Activated naive CD8-positive, alpha-beta T cell treated with anti-CD3 and anti-CD28 coated beads for 36 hours (primary cell): ENCODE measurements at regions not wholly inside any gene's neighbourhood (a gene's known extent, or its start where the extent isn't known, plus 50 kb on each side); places are given as distances from the start of the nearest gene placed in this dataset.
"Not testable (repeated sequence)": the region's sequence is repeated elsewhere in the genome, so short reads cannot be mapped to it uniquely, and the experiment has no call there.

Experiments
- DNase-seq: peaks from one replicate; pipeline ENCODE4 v3.0.0; 2021
- H3K27ac Mint-ChIP-seq: one replicate; pipeline ENCODE4 v1.8.0; 2022; ENCODE audit warnings: mild to moderate bottlenecking, moderate library complexity, mixed read lengths
- H3K27me3 Mint-ChIP-seq: one replicate; pipeline ENCODE4 v1.8.0; 2022; ENCODE audit warnings: mild to moderate bottlenecking, mixed read lengths
- H3K36me3 Mint-ChIP-seq: one replicate; pipeline ENCODE4 v1.8.0; 2021; ENCODE audit warnings: mild to moderate bottlenecking, mixed read lengths
- H3K4me1 Mint-ChIP-seq: one replicate; pipeline ENCODE4 v1.8.0; 2021; ENCODE audit warnings: mixed read lengths
- H3K4me3 Mint-ChIP-seq: one replicate; pipeline ENCODE4 v1.8.0; 2022; ENCODE audit warnings: mild to moderate bottlenecking, moderate library complexity, mixed read lengths
- H3K9me3 Mint-ChIP-seq: one replicate; pipeline ENCODE4 v1.8.0; 2022; ENCODE audit warnings: mixed read lengths

DNA sequence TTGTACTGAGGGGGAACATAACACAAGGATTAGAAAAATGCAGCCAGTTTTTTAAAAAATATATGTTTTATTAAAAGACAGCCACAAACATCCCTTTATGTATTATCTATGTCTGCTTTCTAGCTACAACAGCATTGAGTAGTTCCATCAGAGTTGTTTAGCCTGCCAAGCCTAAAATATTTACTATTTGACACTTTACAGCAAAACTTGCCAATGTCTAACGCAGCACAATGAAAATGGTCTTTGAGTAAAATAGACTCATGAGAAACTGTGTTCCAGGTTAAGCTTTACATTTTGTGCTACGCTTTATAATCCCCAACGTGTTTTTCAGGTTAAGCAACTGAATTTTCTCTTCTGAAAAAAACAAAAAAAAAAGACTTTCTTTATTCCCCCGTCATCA lies 2211.5 kb upstream of the RAG2 start:
- Mint-ChIP-seq H3K4me1 (no peaks in the 10 kb centered on the region), H3K36me3 (no peaks in the 10 kb centered on the region), H3K9me3 (peaks cover 9% of the 10 kb centered on the region), H3K27ac (no peak overlapping the region), H3K27me3 (no peaks in the 10 kb centered on the region), H3K4me3 (no peak overlapping the region)
- DNase-seq = no peak

- H3K4me1 Mint-ChIP-seq = no peaks in the 10 kb centered on the region
- H3K4me3 Mint-ChIP-seq = no peak overlapping the region
- no peaks in the 10 kb centered on the region for H3K27me3 Mint-ChIP-seq
- no peak overlapping the region for H3K27ac Mint-ChIP-seq
- peaks cover 2% of the 10 kb centered on the region for H3K9me3 Mint-ChIP-seq
- H3K36me3 Mint-ChIP-seq = no peaks in the 10 kb centered on the region
- DNase-seq = no peak
Measured at GRCh38 chr11:38796281-38796680, 2198.2 kb upstream of the RAG2 start.

DNA sequence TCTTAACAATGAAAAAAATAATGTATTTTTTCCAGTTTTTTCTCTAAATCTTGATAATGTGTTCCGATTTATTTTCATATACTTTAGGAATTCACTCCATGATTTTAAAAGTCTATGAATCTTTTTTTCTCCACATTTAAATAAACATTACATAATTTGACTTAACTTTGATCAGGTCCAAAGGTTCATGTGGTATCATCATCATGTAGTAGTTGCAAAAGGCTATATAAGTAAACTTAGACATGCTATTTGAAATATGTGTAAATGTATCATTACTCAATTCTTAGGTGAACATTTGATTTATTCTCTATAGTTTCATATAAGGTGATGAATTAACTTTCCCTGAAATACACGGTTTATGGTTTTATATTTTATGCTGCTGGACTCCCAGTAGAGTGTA lies 2197.0 kb upstream of the RAG2 start:
- Mint-ChIP-seq H3K4me1 (no peaks in the 10 kb centered on the region), H3K9me3 (peaks cover 2% of the 10 kb centered on the region), H3K4me3 (no peak overlapping the region), H3K27me3 (no peaks in the 10 kb centered on the region), H3K27ac (no peak overlapping the region), H3K36me3 (no peaks in the 10 kb centered on the region)
- DNase-seq = no peak

DNA sequence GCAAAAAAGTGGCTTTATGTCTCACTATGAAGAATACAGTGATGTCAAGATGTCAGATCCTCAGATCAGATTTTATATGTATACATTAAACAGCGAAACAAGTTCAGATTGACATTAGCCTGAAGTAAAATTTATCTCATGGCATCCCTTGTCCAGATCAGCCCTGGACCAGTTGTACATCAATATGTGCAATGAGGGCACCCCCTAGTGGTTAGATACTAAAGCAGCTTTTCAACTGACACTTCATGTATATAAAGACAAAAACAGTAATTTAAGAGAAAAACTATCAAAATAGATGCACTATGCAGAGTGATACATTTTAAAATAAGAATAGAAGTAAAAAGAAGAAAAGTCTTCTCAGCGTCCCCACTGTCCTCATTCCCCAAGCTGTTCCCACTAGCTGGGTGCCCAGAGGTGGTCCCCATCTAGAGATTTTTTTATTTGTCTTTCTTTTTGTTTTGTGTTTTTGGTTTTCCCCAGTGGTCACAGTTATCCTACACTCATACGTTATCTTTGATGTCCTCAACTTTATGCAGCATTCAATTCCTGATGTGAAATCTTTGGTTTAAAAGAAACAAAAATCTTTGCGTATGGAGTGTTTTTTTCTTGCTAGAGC lies 2193.4 kb upstream of the RAG2 start:
- H3K4me1 Mint-ChIP-seq = no peaks in the 10 kb centered on the region
- no peak for DNase-seq
- no peak overlapping the region for H3K4me3 Mint-ChIP-seq
- no peaks in the 10 kb centered on the region for H3K27me3 Mint-ChIP-seq
- H3K27ac Mint-ChIP-seq = no peak overlapping the region
- no peaks in the 10 kb centered on the region for H3K9me3 Mint-ChIP-seq
- H3K36me3 Mint-ChIP-seq = no peaks in the 10 kb centered on the region

DNA sequence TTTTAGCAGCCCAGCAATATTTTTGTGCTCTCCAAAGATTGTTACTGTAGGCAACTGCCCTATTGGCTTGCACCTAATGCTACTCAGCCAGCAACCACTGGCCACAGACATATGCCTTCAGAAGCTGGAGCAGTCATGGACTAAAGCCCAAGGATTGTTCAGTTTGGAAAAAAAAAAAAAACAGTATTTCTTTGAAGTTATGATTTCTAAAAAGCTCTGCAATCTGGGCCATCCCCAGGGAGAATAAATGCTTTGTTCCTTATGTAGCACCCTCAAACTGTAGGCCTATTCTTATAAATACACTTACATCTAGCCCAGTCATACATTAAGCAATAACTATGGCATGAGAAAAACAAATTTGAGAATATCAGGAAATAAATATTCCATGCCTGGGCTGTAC lies 2190.5 kb upstream of the RAG2 start:
- no peak overlapping the region for H3K4me3 Mint-ChIP-seq
- peaks cover 4% of the 10 kb centered on the region for H3K9me3 Mint-ChIP-seq
- H3K27me3 Mint-ChIP-seq = no peaks in the 10 kb centered on the region
- DNase-seq = no peak
- no peaks in the 10 kb centered on the region for H3K36me3 Mint-ChIP-seq
- H3K27ac Mint-ChIP-seq = no peak overlapping the region
- H3K4me1 Mint-ChIP-seq = no peaks in the 10 kb centered on the region

DNA sequence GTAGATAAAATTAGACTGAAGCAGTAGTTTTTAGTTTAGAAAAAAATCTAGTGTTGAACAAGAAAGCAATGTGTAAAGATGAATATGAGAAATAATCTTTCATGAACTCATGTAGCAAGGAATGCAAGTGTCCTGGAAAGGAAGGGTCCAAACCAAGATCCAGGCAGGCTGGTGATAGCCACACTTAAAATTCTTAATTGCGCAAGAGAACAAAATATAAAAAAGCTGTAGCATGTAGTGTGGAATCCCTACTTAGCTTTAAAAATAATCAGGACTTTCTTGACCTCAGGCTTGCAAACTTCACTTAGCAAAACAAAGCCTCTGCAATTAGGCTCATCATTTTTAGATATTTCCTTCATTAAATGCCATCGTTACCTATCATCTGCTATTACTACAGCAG lies 2186.1 kb upstream of the RAG2 start:
- H3K27ac Mint-ChIP-seq = no peak overlapping the region
- no peak for DNase-seq
- no peak overlapping the region for H3K4me3 Mint-ChIP-seq
- no peaks in the 10 kb centered on the region for H3K27me3 Mint-ChIP-seq
- peaks cover 8% of the 10 kb centered on the region for H3K9me3 Mint-ChIP-seq
- no peaks in the 10 kb centered on the region for H3K36me3 Mint-ChIP-seq
- H3K4me1 Mint-ChIP-seq = no peaks in the 10 kb centered on the region

DNA sequence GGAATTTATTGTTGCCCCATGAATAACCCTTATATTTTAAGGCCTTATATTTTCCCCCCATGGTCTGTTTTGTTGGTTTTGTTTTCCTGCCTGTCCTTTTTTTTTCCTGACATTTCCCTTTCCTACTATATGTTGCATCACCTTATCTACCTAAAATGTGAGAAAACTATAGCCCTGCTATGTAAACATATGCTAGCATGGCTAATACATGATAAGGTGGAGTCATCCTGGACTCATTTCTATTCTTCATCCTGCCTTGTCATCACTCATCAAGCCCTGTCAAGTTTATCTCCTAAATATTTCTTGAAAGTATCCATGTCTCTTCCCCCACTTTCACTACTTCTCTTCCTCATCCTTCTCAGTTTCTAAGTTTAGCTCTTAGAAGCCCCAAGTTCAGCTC lies 2168.8 kb upstream of the RAG2 start:
- no peak overlapping the region for H3K4me3 Mint-ChIP-seq
- H3K9me3 Mint-ChIP-seq = peaks cover 3% of the 10 kb centered on the region
- no peaks in the 10 kb centered on the region for H3K4me1 Mint-ChIP-seq
- no peaks in the 10 kb centered on the region for H3K27me3 Mint-ChIP-seq
- H3K27ac Mint-ChIP-seq = no peak overlapping the region
- DNase-seq = no peak
- no peaks in the 10 kb centered on the region for H3K36me3 Mint-ChIP-seq

DNA sequence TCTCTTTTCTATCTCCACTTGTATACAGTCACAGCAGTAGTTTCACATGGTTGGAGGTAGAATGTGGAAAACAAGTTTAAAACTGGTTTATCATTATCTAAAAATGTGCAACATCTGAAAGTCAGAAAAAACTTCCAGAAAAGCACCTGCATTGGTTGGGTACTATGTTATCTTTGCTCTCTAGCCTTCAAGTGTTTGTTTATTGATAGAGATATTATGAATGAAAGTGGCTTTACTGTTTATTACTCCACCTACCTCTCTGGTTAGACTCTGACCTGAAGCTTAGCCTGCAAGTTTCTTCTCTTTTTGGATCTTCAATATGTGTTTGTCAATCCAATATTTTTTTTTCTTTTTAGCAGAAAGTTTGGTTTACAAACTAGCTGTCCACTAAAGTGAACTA lies 2161.4 kb upstream of the RAG2 start:
- Mint-ChIP-seq H3K27me3 (no peaks in the 10 kb centered on the region), H3K36me3 (no peaks in the 10 kb centered on the region), H3K27ac (no peak overlapping the region), H3K4me3 (no peak overlapping the region), H3K4me1 (no peaks in the 10 kb centered on the region), H3K9me3 (peaks cover 3% of the 10 kb centered on the region)
- DNase-seq = no peak

DNA sequence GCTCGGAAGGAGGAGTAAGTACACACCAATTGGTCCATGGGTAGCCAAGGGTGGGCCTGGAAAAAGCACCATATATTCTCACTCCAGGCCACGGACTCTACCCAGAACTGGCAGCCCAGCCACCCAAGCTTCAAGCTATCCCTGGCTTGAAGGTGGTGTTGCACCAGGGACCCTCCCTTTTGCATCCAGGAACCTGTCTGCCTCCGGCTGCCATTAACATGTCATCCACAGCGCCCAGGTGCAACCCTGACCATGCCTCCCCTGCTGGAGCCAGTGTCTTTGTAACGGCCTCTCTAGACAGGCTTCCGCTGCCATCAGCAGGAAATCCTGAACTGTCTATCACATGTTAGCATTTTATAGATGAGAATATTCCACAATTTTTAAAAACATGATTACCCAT lies 2158.5 kb upstream of the RAG2 start:
- no peak for DNase-seq
- Mint-ChIP-seq H3K27ac (no peak overlapping the region), H3K9me3 (peaks cover 10% of the 10 kb centered on the region), H3K27me3 (no peaks in the 10 kb centered on the region), H3K4me3 (no peak overlapping the region), H3K4me1 (no peaks in the 10 kb centered on the region), H3K36me3 (no peaks in the 10 kb centered on the region)

DNA sequence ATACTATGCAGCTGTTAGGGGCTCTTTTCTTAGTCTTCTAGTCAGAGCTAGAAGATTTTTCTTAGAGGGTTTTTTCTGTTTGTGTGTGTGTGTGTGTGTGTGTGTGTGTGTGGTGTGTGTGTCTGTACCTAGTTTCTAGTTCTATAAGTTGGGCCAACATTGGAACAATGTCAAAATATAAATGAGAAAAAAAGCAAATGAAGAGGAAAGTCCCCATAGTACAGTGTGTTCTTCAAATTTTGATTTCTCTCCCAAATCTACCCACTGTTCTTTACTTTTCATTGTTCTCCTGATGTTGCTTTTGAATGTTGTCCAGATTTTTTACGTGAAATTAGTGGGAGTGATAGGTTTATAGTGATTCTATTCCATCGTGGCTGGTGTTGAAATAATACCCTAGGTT lies 2153.4 kb upstream of the RAG2 start:
- H3K27ac Mint-ChIP-seq = no peak overlapping the region
- no peak overlapping the region for H3K4me3 Mint-ChIP-seq
- H3K27me3 Mint-ChIP-seq = no peaks in the 10 kb centered on the region
- no peaks in the 10 kb centered on the region for H3K36me3 Mint-ChIP-seq
- no peaks in the 10 kb centered on the region for H3K4me1 Mint-ChIP-seq
- no peak for DNase-seq
- peaks cover 11% of the 10 kb centered on the region for H3K9me3 Mint-ChIP-seq

- not testable (repeated sequence) for H3K9me3 Mint-ChIP-seq, H3K4me1 Mint-ChIP-seq, H3K27me3 Mint-ChIP-seq, H3K4me3 Mint-ChIP-seq, H3K27ac Mint-ChIP-seq, H3K36me3 Mint-ChIP-seq, DNase-seq
Measured at GRCh38 chr11:38746516-38746915, 2148.5 kb upstream of the RAG2 start.

- peaks cover 3% of the 10 kb centered on the region for H3K9me3 Mint-ChIP-seq
- no peaks in the 10 kb centered on the region for H3K4me1 Mint-ChIP-seq
- H3K27ac Mint-ChIP-seq = no peak overlapping the region
- H3K36me3 Mint-ChIP-seq = no peaks in the 10 kb centered on the region
- no peak for DNase-seq
- H3K27me3 Mint-ChIP-seq = no peaks in the 10 kb centered on the region
- no peak overlapping the region for H3K4me3 Mint-ChIP-seq
Measured at GRCh38 chr11:38723361-38723760, 2125.3 kb upstream of the RAG2 start.

DNA sequence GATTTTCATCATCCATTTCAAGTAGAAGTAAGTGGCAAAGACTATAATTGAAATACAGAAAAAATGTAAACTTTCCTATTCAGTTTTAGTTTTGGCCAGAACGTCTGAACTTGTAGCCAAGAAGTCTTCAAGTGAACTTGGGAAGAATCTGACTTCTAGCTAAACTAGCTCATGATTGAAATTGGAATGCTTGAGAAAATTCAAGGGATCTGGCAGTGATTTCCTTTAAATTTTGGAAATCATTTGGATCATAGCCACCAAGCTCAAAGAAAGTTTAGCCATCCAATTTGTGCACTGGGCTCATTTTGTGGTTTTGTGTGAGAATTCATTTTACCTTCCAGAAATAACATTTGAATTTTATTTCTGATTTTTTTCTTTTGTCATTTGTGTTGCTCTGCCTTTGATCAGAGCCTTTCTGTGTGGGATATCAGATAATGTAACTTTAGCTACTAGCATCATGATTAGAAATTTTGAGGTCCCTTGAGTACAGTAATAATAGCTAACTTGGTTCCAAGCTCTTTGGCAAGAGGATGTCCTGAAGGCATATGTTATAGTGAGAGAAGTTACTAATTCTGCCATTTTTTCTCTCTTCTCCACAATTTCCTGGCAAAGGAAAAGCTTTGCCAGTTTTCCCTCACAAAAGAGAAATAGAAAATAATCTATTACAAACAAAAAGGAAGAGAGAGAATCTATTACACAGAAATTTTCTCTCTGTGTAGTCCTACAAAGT lies 2123.7 kb upstream of the RAG2 start:
- Mint-ChIP-seq H3K4me1 (no peaks in the 10 kb centered on the region), H3K36me3 (no peaks in the 10 kb centered on the region), H3K4me3 (no peak overlapping the region), H3K27ac (no peak overlapping the region), H3K9me3 (peaks cover 2% of the 10 kb centered on the region), H3K27me3 (no peaks in the 10 kb centered on the region)
- no peak for DNase-seq

DNA sequence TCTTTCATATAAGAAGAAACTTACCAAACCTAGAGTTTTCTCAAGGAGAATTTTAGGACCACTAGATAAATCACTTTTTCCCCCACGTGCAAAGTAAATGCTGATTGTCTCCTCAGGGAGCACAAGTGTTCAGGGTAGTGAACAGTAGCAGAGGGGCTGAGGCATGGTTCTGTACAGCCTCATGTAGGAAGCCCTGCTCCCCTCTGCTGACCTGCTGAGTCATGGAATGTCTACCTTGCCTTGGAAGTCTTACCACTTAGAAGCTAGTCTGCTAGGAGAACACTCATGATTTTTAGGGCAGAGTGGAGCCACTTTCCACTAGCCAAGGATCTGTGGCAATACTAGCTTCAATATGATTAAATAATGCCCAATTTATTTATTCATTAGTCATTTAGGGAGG lies 2120.6 kb upstream of the RAG2 start:
- no peaks in the 10 kb centered on the region for H3K36me3 Mint-ChIP-seq
- DNase-seq = no peak
- no peak overlapping the region for H3K4me3 Mint-ChIP-seq
- no peaks in the 10 kb centered on the region for H3K4me1 Mint-ChIP-seq
- no peak overlapping the region for H3K27ac Mint-ChIP-seq
- peaks cover 9% of the 10 kb centered on the region for H3K9me3 Mint-ChIP-seq
- H3K27me3 Mint-ChIP-seq = no peaks in the 10 kb centered on the region

DNA sequence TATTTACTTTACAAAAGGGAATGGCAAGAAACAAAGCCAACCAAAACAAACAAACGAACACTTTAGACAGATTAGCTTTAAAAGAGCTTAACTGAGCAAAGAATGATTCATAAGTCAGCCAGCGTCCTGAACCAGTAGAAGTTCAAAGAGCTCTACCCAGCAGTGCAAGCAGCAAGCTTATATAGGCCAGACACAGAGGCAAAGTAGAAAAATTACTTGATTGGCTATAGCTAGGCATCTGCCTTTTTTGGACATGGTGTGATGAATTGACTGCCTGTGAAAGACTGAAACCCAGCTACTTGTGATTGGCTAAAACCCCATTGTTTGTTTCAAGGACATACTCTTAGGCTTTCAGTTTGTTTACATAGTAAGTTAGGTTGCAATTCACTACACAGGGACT lies 2120.0 kb upstream of the RAG2 start:
- Mint-ChIP-seq H3K27me3 (no peaks in the 10 kb centered on the region), H3K4me3 (no peak overlapping the region), H3K9me3 (peaks cover 11% of the 10 kb centered on the region), H3K4me1 (no peaks in the 10 kb centered on the region), H3K27ac (no peak overlapping the region), H3K36me3 (no peaks in the 10 kb centered on the region)
- no peak for DNase-seq

- no peak overlapping the region for H3K4me3 Mint-ChIP-seq
- no peak overlapping the region for H3K27ac Mint-ChIP-seq
- no peak for DNase-seq
- no peaks in the 10 kb centered on the region for H3K4me1 Mint-ChIP-seq
- no peaks in the 10 kb centered on the region for H3K36me3 Mint-ChIP-seq
- H3K9me3 Mint-ChIP-seq = peaks cover 6% of the 10 kb centered on the region
- H3K27me3 Mint-ChIP-seq = no peaks in the 10 kb centered on the region
Measured at GRCh38 chr11:38711110-38711509, 2113.1 kb upstream of the RAG2 start.
